Loucy (cell line): ENCODE measurements at regions not wholly inside any gene's neighbourhood (a gene's known extent, or its start where the extent isn't known, plus 50 kb on each side); places are given as distances from the start of the nearest gene placed in this dataset.

Experiments
- EZH2phosphoT487 ChIP-seq: fragments of 200-600 bp; IDR thresholded peaks from 2 replicates; pipeline ENCODE4 v1.6.1; 2018; ENCODE audit warnings: antibody characterized with exemption, mild to moderate bottlenecking, moderate library complexity, borderline replicate concordance
- TF ChIP-seq, protein P1 (sequence below): fragments of 200-600 bp; sonication (generic); conservative IDR thresholded peaks from 2 replicates; pipeline ENCODE4 v1.5.1; 2014; ENCODE audit warnings: mild to moderate bottlenecking, antibody characterized with exemption, low read length

DNA sequence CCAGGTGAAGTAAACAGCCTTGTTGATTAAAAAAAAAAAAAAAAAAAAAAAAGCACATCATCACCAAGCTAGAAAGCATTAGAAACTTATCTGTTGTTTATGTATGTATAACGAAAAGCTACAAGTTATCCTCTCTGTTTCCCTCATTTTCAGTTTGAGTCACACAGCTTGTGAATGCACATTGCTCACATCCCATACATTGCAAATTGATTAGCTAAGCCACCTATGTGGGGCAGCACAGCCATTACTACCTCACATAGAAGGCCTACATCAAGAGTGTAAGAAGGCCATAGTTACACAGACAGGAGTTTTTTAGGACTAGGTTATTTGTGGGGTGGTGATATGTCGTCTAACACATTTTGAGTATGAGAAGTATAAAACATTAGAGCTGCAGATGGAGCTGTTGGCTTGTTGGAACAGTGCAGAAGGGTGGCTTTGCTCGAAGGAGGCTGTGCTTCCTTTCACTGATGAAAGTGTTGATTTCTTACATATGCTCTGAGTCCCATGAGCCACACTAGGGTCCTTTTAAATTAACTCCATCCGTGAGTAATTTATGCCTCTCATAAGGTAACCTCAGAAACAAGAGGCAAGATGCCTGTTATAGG lies 431.6 kb downstream of the GABRG1 start:
- TF ChIP-seq, protein P1, sequence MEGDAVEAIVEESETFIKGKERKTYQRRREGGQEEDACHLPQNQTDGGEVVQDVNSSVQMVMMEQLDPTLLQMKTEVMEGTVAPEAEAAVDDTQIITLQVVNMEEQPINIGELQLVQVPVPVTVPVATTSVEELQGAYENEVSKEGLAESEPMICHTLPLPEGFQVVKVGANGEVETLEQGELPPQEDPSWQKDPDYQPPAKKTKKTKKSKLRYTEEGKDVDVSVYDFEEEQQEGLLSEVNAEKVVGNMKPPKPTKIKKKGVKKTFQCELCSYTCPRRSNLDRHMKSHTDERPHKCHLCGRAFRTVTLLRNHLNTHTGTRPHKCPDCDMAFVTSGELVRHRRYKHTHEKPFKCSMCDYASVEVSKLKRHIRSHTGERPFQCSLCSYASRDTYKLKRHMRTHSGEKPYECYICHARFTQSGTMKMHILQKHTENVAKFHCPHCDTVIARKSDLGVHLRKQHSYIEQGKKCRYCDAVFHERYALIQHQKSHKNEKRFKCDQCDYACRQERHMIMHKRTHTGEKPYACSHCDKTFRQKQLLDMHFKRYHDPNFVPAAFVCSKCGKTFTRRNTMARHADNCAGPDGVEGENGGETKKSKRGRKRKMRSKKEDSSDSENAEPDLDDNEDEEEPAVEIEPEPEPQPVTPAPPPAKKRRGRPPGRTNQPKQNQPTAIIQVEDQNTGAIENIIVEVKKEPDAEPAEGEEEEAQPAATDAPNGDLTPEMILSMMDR, result no peak; the same call in 1 of the 2 replicates
- no peak for TF ChIP-seq EZH2phosphoT487
